ENCODE measurements at regions not wholly inside any gene's neighbourhood (a gene's known extent, or its start where the extent isn't known, plus 50 kb on each side); places are given as distances from the start of the nearest gene placed in this dataset.

- Histone ChIP-seq H3K36me3 (ENCODE audit: insufficient read depth, low read length) (no peaks in the 10 kb centered on the region), H3K4me3 (ENCODE audit: low read length) (peak overlapping the region; percentile 98), H3K9me2 (ENCODE audit: insufficient read depth, low read length) (no peaks in the 10 kb centered on the region), H3K27me3 (ENCODE audit: insufficient read depth, low read depth, low read length) (no peaks in the 10 kb centered on the region), H2AFZ (ENCODE audit: low read depth, low read length) (no peak overlapping the region), H3K27ac (ENCODE audit: low read length) (no peak overlapping the region), H4K20me1 (ENCODE audit: insufficient read depth) (no peaks in the 10 kb centered on the region), H3K9me3 (ENCODE audit: low read length) (no peaks in the 10 kb centered on the region), H3K4me2 (ENCODE audit: low read length) (peak overlapping the region; percentile 82), H3F3A (ENCODE audit: insufficient read depth, low read length, poor library complexity, severe bottlenecking) (no peaks in the 10 kb centered on the region), H3K79me2 (replicated peaks; ENCODE audit: insufficient read depth, low read length) (peaks cover 15% of the 10 kb centered on the region), H3K9ac (ENCODE audit: low read length) (peak overlapping the region; percentile 72)
- TF ChIP-seq SMC3 (conservative IDR thresholded peaks at IDR 0.05; ENCODE audit: poor library complexity) (no peak), TAF1 (IDR thresholded peaks at IDR 0.05; ENCODE audit: low read depth) (no peak), EP300 (conservative IDR thresholded peaks at IDR 0.05; ENCODE audit: poor library complexity, severe bottlenecking) (no peak), POLR2AphosphoS5 (IDR thresholded peaks at IDR 0.05) (no peak), RAD21 (conservative IDR thresholded peaks at IDR 0.05) (no peak), REST (IDR thresholded peaks at IDR 0.05; ENCODE audit: borderline replicate concordance) (no peak), EZH2 (IDR thresholded peaks at IDR 0.05; ENCODE audit: borderline replicate concordance, insufficient read depth, low read length, poor library complexity, severe bottlenecking) (no peak), MXI1 (conservative IDR thresholded peaks at IDR 0.05; ENCODE audit: poor library complexity, severe bottlenecking) (no peak)
- TF ChIP-seq, protein P1, sequence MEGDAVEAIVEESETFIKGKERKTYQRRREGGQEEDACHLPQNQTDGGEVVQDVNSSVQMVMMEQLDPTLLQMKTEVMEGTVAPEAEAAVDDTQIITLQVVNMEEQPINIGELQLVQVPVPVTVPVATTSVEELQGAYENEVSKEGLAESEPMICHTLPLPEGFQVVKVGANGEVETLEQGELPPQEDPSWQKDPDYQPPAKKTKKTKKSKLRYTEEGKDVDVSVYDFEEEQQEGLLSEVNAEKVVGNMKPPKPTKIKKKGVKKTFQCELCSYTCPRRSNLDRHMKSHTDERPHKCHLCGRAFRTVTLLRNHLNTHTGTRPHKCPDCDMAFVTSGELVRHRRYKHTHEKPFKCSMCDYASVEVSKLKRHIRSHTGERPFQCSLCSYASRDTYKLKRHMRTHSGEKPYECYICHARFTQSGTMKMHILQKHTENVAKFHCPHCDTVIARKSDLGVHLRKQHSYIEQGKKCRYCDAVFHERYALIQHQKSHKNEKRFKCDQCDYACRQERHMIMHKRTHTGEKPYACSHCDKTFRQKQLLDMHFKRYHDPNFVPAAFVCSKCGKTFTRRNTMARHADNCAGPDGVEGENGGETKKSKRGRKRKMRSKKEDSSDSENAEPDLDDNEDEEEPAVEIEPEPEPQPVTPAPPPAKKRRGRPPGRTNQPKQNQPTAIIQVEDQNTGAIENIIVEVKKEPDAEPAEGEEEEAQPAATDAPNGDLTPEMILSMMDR (IDR thresholded peaks at IDR 0.05; ENCODE audit: poor library complexity, severe bottlenecking): no peak
Measured at GRCh38 chr3:15861163-15861562, 63.4 kb upstream of the ANKRD28 start.

DNA sequence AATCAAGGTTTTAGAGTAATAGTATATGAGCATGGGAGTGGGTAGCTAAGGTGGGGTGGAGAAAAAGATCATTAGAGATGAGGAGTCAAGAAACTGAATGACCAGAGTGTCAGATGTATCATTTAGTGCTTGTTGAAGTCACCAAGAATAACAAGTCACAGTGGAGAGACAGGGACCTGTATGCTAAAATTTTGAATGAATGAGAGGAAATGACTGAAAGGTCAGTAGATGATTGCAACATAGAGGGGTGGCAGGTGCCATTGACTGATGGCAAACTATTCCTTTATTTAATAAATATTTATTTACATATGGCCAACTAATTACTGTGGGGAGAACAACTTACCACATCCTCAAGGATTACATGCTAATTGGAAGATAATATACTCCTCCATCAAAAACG, 75.0 kb upstream of the ANKRD28 start:
- TF ChIP-seq, protein P1 (IDR thresholded peaks at IDR 0.05; ENCODE audit: poor library complexity, severe bottlenecking): no peak
- no peaks in the 10 kb centered on the region for H3K79me2 ChIP-seq (replicated peaks; ENCODE audit: insufficient read depth, low read length)
- no peak overlapping the region for H3K9ac ChIP-seq (ENCODE audit: low read length)
- no peaks in the 10 kb centered on the region for H3F3A ChIP-seq (ENCODE audit: insufficient read depth, low read length, poor library complexity, severe bottlenecking)
- H3K4me3 ChIP-seq (ENCODE audit: low read length): no peak overlapping the region
- H3K9me2 ChIP-seq (ENCODE audit: insufficient read depth, low read length): no peaks in the 10 kb centered on the region
- no peaks in the 10 kb centered on the region for H3K36me3 ChIP-seq (ENCODE audit: insufficient read depth, low read length)
- no peaks in the 10 kb centered on the region for H3K9me3 ChIP-seq (ENCODE audit: low read length)
- H2AFZ ChIP-seq (ENCODE audit: low read depth, low read length): no peak overlapping the region
- no peaks in the 10 kb centered on the region for H3K27me3 ChIP-seq (ENCODE audit: insufficient read depth, low read depth, low read length)
- no peaks in the 10 kb centered on the region for H4K20me1 ChIP-seq (ENCODE audit: insufficient read depth)
- H3K4me2 ChIP-seq (ENCODE audit: low read length): no peak overlapping the region
- H3K27ac ChIP-seq (ENCODE audit: low read length): no peak overlapping the region
